ENCODE measurements at regions not wholly inside any gene's neighbourhood (a gene's known extent, or its start where the extent isn't known, plus 50 kb on each side); places are given as distances from the start of the nearest gene placed in this dataset.

DNA sequence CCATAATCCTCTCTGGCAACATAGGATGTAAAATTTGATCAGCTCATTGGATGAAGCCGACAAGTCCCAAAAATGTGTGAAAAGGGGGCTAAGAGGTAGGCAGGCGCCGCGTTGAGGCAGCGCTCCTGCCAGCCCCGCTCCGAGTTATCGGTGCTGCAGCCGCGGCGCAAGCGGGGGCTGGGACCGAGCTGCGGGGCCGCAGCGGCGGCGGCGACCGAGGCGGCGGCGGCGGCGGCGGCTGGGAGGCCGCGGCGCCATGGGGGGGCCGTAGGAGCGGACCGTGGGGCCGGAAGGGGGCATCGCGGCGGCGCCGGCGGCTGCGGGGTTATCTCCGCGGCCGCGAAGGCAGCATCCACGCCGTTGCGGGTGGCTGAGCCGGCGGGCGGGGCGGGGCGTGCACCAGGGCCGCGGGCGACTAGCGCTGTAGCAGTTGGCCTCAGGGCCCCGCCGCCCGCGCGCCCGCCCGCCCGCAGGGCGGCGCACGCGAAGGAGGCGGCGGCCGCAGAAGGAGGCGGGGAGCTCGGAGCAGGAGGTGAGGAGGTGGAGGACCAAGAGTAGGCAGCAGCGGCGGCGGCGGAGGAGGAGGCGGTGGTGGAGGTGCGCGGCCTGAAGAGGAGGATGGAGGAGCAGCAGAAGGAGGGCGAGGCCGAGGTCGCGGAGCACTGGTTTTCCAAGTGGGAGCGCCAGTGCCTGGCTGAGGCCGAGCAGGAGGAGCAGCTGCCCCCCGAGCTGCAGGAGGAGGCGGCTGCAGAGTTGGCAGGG is 126.0 kb upstream of the CXorf66 start:
- FAIRE-seq (no peak), ATAC-seq (peak; percentile 99), DNase-seq (ENCODE audit: extremely low read depth in 1 of 4, low spot score in 3 of 4) (peak; percentile 26 to 48 (median 38))
- intact Hi-C loops (cut with micrococcal nuclease): no loop called here
- Histone ChIP-seq H3K9me3 (replicated peaks; ENCODE audit: control insufficient read depth, insufficient read depth, low read depth, low read length) (no peaks in the 10 kb centered on the region), H3K9me1 (ENCODE audit: control insufficient read depth, insufficient read depth, low read length) (no peaks in the 10 kb centered on the region), H2AFZ (ENCODE audit: low read depth, low read length) (peak overlapping the region; percentile 70), H3K4me3 (peak overlapping the region; percentile 35), H3K36me3 (ENCODE audit: control insufficient read depth, insufficient read depth, low read length) (no peaks in the 10 kb centered on the region), H4K20me1 (replicated peaks; ENCODE audit: control insufficient read depth, insufficient read depth, low read length) (no peaks in the 10 kb centered on the region), H3K4me1 (replicated peaks in 1 of 2; ENCODE audit: control insufficient read depth in 2 of 2, insufficient read depth in 2 of 2, low read length in 2 of 2) (peaks cover 0 to 11% of the 10 kb centered on the region in 2 experiments; a peak in 2 of 5 replicates), H3K27ac (ENCODE audit: extremely low read depth, low read depth, low read length) (no peak overlapping the region), H3K4me2 (ENCODE audit: insufficient read depth, low read length) (peak overlapping the region; percentile 65), H3K9ac (ENCODE audit: insufficient read depth in 1 of 2, low read depth in 2 of 2, low read length in 2 of 2) (peak overlapping the region in 1 of 2 experiments; percentile 7; a peak in 1 of 4 replicates), H3K79me2 (ENCODE audit: control insufficient read depth, insufficient read depth, low read length) (no peaks in the 10 kb centered on the region), H3K27me3 (ENCODE audit: control insufficient read depth in 2 of 2, insufficient read depth in 2 of 2, low read length in 2 of 2) (peaks cover 3 to 13% of the 10 kb centered on the region in 2 experiments; a peak in 4 of 5 replicates)
- ChIA-PET POLR2A (no interaction called here), CTCF (ENCODE audit: low intra/inter-chr PET ratio) (no interaction called here)
- in situ Hi-C loops (cut with MboI): no loop called here
- BruUV-seq (replicated peaks): no TSS peak
- 1% methylated on average over 18 of the region's 88 CpGs for WGBS (ENCODE audit: insufficient coverage, low coverage, missing lambda C conversion rate)
- TF ChIP-seq TRIM28 (IDR thresholded peaks at IDR 0.05): no peak
- TF ChIP-seq, protein P1, sequence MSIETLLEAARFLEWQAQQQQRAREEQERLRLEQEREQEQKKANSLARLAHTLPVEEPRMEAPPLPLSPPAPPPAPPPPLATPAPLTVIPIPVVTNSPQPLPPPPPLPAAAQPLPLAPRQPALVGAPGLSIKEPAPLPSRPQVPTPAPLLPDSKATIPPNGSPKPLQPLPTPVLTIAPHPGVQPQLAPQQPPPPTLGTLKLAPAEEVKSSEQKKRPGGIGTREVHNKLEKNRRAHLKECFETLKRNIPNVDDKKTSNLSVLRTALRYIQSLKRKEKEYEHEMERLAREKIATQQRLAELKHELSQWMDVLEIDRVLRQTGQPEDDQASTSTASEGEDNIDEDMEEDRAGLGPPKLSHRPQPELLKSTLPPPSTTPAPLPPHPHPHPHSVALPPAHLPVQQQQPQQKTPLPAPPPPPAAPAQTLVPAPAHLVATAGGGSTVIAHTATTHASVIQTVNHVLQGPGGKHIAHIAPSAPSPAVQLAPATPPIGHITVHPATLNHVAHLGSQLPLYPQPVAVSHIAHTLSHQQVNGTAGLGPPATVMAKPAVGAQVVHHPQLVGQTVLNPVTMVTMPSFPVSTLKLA (conservative IDR thresholded peaks at IDR 0.05): no peak
- no peak for TF ChIP-seq ZBED1 (IDR thresholded peaks at IDR 0.05)
- TF ChIP-seq KLF6 (CRISPR knock-in tag; IDR thresholded peaks at IDR 0.05; ENCODE audit: borderline replicate concordance): no peak
- TF ChIP-seq PHF8 (IDR thresholded peaks at IDR 0.05; ENCODE audit: borderline replicate concordance, low read length): peak; percentile 15; the same call in 1 of the 2 replicates
- TF ChIP-seq KLF1 (tag; IDR thresholded peaks at IDR 0.05): no peak
- TF ChIP-seq PCBP1 (IDR thresholded peaks at IDR 0.05; ENCODE audit: low read depth, low read length, poor library complexity, severe bottlenecking): peak; percentile 28
- no peak for TF ChIP-seq FOSL1 (tag; conservative IDR thresholded peaks at IDR 0.05)
- TF ChIP-seq CTBP1 (IDR thresholded peaks at IDR 0.05; ENCODE audit: borderline replicate concordance): peak; percentile 38; the same call in 1 of the 2 replicates
- no peak for TF ChIP-seq KAT2B (IDR thresholded peaks at IDR 0.05; ENCODE audit: low read depth, low read length)
- no peak for TF ChIP-seq ZNF785 (CRISPR knock-in tag; IDR thresholded peaks at IDR 0.05)
- TF ChIP-seq ZNF184 (CRISPR knock-in tag; IDR thresholded peaks at IDR 0.05): no peak
- no peak for TF ChIP-seq ZNF77 (CRISPR knock-in tag; IDR thresholded peaks at IDR 0.05)
- no peak for TF ChIP-seq ZZZ3 (IDR thresholded peaks at IDR 0.05)
- no peak for TF ChIP-seq TCF15 (CRISPR knock-in tag; IDR thresholded peaks at IDR 0.05)
- TF ChIP-seq NCOA1 (IDR thresholded peaks at IDR 0.05; ENCODE audit: low read depth): no peak
- TF ChIP-seq ZFP91 (CRISPR knock-in tag; IDR thresholded peaks at IDR 0.05): no peak
- TF ChIP-seq ZBTB17 (CRISPR knock-in tag; IDR thresholded peaks at IDR 0.05): no peak
- no peak for TF ChIP-seq NR3C1 (CRISPR knock-in tag; IDR thresholded peaks at IDR 0.05)
- TF ChIP-seq L3MBTL2 (IDR thresholded peaks at IDR 0.05): 0 out of 2 replicates have a peak, but pooled peaks have one; percentile 13
- TF ChIP-seq ASH1L (IDR thresholded peaks at IDR 0.05; ENCODE audit: borderline replicate concordance, low read depth, partially characterized antibody): no peak
- no peak for TF ChIP-seq ZNF830 (CRISPR knock-in tag; IDR thresholded peaks at IDR 0.05)
